ENCODE measurements at regions not wholly inside any gene's neighbourhood (a gene's known extent, or its start where the extent isn't known, plus 50 kb on each side); places are given as distances from the start of the nearest gene placed in this dataset.

DNA sequence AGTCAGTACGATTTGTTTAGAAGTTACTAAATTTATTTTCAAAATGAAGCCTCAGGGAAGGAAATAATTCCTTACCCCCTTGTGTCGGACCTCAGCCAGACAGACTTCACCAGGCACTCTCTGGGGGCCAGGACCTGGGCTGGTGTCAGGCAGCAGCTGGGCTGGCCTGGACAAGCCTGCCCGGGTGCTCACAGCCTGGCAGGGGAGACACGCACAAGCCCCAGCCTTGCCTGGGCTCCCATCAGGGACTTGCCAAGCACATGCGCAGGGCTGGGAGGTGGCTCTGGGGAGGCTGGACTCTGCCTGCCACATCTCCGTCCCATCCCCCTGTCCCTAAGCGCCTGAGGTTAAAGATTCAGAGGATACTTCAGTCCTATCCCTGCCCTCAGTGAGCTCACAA lies 56.8 kb upstream of the HS6ST1 start:
- TF ChIP-seq, protein P1, sequence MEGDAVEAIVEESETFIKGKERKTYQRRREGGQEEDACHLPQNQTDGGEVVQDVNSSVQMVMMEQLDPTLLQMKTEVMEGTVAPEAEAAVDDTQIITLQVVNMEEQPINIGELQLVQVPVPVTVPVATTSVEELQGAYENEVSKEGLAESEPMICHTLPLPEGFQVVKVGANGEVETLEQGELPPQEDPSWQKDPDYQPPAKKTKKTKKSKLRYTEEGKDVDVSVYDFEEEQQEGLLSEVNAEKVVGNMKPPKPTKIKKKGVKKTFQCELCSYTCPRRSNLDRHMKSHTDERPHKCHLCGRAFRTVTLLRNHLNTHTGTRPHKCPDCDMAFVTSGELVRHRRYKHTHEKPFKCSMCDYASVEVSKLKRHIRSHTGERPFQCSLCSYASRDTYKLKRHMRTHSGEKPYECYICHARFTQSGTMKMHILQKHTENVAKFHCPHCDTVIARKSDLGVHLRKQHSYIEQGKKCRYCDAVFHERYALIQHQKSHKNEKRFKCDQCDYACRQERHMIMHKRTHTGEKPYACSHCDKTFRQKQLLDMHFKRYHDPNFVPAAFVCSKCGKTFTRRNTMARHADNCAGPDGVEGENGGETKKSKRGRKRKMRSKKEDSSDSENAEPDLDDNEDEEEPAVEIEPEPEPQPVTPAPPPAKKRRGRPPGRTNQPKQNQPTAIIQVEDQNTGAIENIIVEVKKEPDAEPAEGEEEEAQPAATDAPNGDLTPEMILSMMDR (IDR thresholded peaks at IDR 0.05; ENCODE audit: low read depth, low read length, poor library complexity, severe bottlenecking), result no peak
- no peak for TF ChIP-seq EZH2phosphoT487 (IDR thresholded peaks at IDR 0.05; ENCODE audit: borderline replicate concordance, low read length)

All from DOHH2 (cell line).